GM18951 (cell line): ENCODE measurements at regions not wholly inside any gene's neighbourhood (a gene's known extent, or its start where the extent isn't known, plus 50 kb on each side); places are given as distances from the start of the nearest gene placed in this dataset.

Experiments used
- POLR2A ChIP-seq: IDR thresholded peaks from 4 replicates; pipeline ENCODE4 v1.6.1; 2011; ENCODE audit warnings: mild to moderate bottlenecking; ENCODE audit not compliant: insufficient read length, insufficient read depth; ENCODE audit errors: extremely low read depth
- in situ Hi-C: fragments of 300-500 bp; cut with MboI; formaldehyde crosslinking; loops from one replicate; pipeline ENCODE4 v1.12.0; 2022; ENCODE audit warnings: low sequenced_read_pairs, mixed read lengths, inconsistent platforms; ENCODE audit not compliant: unreplicated experiment

DNA sequence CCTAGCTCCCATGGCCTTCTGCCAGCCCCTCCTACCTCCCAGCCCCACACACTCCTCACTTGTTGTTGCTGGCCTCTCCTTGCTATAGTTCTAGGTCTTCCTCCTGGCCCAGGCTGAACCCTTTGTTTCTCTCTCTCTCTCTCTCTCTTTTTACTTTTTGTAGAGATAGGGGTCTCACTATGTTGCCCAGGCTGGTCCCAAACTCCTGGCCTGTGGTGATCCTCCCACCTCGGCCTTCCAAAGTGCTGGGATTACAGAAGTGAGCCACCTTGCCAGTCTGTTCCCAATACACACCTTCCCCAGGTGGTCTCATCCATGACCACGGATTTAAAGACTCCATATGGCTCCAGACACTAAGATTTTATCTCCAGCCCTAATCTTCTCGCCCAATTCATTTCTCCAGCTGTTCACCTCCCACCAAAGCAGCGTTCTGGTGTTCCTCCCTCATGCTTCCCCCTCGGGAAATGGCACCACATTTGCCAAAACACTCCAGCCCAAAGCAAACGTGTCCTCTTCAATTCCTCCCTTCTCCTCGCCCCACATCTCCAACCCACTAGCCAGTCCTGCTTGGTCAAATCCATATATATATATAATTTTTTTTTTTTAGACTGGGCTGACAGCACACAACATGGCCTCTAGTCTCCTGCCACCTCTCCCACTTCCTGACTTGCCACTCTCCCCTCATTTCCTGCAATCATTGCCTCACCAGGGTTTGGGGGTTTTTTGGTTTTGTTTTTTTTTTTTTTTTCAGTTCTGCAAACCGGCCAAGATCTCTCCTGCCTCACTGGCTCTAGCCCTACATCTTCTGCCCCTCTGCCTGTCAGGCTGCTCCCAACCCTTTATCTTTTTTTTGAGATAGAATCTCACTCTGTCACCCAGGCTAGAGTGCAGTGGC lies 104.4 kb downstream of the NCR2 start:
- in situ Hi-C loops = no loop called here
- no peak for TF ChIP-seq POLR2A

DNA sequence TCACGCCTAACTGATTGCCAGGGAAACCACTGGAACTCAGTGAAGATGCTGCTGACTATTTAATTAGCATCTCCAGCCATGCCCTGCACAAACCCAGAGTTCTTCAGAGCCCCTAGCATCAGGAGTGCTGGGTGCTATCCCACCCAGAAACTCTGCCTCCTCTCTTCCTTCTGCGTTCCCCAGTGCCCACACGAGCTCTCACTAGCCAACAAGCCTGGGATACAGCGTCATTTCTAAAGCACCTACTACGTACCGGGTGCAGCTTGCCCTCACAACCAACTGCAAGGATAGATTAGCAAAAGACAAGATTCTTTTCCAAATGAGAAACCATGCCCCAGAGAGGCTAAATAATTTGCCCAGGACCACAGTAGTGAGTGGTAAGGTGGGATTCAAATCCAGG lies 105.2 kb upstream of the FOXP4 start:
- in situ Hi-C loops = no loop called here
- TF ChIP-seq POLR2A = no peak

DNA sequence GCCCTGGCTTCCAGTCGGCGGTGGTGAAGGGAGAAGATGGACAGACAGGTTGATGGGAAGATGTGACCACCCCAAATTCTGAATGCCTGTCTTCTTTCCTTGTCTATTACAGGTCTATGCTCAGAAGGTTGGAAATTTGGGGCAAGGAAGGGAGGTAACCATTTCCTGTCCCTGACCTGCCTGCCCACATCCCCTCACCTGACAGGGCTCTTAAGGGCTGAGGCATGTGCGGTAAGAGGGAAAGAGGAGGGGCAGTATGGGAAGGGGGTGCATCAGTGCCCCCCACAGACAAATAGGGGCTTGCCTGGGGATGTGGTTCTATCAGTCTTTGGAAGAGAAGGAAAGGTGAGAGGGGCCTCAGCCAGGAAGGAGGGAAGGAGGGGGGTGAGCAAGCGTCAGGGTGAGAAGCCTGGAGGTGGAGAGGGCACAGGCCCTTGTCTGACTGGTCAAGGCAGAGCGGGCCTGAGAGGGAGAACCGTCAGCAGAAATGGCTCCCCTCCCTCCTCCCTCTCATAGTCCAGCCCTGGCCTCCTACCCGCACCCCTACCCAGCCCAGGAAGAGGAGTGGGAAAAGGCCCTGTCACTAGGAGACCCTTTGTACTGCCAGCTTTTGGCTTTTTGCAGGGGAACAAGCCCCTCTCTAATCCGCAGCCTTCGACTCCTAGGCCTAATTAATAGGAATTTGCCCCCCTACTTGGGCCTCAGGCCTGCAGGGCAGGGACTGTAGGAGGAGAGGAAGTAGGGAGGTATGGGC lies 104.4 kb upstream of the FOXP4 start:
- no peak for TF ChIP-seq POLR2A
- in situ Hi-C loops = no loop called here

DNA sequence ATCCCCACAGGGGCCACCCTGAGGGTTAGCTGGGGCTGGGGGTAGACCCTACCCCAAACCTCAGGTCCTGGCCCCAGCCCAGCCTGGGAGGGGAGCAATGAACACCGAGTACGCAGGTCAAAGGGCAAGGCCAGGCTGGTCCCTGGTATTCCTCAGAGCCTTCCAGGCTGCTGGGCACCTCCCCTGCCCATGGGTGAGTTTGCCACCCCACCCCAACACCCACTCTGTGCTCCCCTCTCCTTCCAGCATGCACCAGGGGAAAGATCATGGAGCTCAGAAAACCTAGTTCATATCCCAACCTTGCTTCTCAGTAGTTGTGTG lies 103.9 kb upstream of the FOXP4 start:
- TF ChIP-seq POLR2A = no peak
- in situ Hi-C loops = no loop called here

DNA sequence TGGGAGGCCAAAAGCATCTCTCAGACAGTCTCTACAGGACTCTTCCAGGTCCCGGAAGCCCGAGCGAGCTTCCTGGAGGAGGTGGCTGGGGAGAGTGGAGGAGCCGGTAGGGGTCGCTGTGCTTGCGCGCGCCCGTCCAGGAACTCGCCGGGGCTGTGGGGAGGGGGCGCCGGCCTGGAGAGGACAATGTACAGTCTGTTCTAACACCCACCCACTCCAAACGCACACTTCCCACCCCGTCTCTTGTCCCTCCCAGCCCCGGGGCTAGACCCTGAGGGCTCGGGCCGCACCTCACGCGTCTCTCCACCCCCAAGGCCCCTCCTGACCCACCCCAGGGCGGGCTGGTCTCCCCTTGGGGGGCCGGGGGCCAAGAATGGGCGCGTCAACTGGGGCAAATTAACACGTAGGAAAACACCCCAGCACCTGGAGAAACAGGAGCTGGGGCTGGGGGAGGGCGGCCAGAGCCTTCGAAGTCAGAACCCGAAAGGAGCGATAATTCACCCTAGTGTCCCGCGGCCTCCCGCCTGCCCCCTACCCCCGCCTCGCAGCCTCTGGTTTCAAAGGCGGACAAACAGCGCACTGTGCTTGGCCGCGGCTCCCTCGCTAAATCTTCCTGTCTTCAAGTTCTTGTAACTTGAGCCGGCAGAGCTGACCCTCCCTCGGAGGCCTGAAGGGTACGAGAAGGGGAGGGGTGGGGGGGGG lies 103.2 kb upstream of the FOXP4 start:
- TF ChIP-seq POLR2A = no peak
- in situ Hi-C loops = no loop called here

DNA sequence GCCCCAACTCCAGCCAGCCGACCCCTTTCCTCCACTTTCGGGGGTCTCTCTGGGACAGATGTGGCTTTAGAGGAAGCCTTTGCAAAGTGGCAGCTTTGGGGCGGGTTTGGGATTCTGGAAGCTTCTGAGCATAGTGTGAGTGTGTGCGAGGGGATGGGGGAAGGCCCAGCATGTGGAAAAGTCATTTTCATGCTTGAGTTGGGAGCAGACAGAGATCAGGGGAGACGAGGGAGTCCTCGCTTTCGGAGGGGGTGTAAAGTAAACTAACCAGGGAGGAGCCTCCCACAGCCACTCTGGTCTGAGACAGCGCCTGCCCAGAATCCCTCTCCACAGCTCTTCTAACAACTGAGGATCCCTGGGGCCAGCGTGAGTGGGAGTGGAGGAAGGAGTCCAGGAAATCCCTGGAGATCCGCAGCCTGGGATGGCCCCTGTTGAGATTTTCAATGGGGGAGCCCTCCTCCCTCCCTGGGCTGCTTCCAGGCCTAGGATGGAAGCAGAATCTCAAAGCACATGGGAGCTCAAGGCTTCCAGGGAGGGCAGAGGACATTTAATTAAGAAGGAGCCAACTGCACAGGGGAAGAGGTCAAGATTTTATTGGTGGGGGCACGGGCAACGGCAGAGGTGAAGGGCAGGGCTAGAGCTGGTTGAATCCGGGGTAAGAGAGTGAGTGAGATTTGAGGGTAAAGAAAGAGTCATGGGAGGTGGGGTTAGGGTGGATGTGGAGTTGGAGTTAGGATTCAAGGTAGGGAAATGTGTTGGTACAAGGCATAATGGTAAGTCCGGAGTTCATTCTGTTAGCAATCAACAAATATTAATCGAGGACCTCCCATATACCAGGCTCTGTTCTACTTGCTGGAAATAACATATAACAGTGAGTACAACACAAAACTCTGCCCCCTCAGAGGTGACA lies 102.3 kb upstream of the FOXP4 start:
- in situ Hi-C loops = no loop called here
- TF ChIP-seq POLR2A = no peak

DNA sequence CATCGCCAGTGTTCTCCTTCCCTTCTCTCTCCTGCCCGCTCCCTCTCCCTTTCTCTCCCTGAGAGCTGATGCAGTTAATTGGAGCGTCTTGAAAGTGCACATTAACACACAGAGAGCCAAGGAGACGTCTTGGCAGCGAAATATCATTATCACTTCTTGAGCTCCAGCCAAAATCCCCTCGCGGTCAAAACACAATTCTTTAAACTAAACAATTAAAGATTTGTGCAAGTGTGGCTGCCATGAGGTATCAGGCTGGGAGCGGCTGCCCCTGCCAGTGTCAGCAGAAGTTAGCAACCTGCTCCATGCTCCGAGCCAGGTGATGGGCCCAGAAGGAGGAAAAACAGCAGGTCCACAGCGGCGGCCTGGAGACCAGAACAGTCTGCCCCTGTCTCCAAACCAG lies 100.9 kb upstream of the FOXP4 start:
- in situ Hi-C loops = no loop called here
- no peak for TF ChIP-seq POLR2A

DNA sequence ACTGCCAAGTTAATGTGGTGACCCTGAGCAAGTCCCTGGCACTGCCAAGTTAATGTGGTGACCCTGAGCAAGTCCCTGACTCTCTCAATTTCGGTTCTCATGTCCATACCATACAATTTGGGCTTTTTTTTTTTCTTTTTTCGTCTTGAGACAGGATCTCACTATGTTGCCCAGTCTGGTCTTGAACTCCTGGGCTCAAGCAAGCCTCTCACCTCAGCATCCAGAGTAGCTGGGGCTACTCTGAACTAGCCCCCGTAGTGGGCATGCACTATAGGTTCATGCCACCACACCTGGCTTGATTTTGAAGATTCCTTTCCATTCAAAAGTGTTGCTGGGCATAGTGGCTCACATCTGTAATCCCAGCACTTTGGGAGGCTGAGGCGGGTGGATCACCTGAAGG lies 100.0 kb upstream of the FOXP4 start:
- in situ Hi-C loops = no loop called here
- TF ChIP-seq POLR2A = no peak

DNA sequence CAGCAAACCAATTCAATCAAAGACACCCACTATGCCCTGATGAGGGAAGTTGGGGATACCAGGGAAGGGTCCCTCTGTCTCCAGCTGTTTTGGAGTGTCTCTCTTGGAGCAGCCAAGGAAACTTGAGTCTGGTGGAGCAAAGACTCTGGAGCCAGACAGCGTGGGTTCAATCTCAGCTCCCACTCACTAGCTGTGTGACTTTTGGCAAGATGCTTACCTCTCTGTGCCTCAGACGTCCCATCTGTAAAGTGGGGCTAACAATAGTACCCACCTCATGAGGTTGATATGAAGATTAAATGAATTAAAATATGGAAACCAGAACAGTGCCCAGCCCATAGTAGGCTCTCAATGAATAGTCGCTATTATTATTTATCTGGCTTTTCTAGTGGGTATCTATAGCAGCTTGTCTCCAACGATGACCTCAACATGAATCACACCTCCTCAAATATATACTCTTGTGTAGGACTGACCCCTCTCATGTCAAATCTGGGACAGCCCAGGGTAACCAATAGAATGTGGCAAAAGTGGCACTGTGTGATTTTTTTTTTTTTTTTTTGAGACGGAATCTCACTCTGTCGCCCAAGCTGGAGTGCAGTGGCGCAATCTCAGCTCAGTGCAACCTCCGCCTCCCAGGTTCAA lies 99.2 kb upstream of the FOXP4 start:
- in situ Hi-C loops = no loop called here

DNA sequence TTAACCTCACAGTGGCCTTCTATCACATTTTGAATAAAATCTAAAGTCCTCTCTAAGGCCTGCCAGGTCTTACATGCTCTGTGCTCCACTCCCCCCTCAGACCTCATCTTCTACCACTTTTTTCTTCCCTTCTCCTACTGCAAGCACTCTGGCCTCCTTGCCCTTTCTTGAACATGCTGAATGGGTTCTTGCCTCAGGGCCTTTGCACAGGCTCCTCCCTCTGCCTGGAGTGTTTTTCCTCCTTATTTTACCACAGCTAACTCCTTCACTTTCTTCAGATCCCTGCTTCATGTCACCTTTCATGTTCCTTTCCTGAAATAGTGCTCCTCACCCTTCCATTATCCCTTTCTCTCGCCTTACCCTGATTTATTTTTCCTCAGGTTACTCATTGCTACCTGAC lies 97.9 kb upstream of the FOXP4 start:
- in situ Hi-C loops = no loop called here
- TF ChIP-seq POLR2A = no peak

More for the DNA sequence above, 99.2 kb upstream of the FOXP4 start:
- TF ChIP-seq POLR2A = no peak

DNA sequence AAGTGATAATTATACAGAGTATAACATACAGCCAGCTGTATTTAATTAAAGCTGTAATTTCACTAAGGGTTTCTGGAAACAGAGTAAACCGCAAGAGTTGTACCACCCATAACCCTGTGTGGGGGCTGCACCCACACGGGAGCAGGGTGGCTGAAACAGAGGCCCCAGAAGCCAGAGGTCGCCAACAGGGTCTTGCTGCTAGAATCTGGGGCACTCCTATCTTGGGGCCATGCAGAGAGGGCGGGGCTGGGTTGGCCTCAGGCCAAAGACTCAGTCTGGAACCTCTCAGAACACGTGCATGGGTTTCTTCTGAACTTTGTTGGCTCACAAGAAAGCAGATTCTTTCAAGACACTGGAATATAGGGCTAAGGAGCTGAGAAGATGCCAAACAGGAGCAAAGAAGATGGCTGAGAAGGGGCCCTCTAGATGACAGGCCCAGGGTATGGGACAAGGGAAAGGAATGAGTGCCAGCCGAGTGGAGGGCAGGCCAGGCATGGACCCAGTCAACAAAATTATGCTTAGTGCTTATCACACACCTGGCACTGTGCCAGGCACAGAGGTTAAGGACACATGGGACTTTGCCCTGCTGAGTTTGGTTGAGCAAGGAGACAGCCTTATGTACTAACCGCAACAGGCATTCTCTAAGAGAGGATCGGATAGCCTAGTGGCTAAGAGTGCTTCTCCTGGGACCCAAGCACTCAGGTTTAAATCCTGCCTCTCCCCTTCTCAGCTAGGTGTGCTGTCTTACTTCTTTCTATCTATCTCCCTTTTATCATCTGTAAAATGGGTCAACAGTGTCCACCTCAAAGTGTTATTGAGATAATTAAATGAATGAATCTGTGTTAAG lies 96.6 kb upstream of the FOXP4 start:
- TF ChIP-seq POLR2A = no peak
- in situ Hi-C loops = no loop called here

DNA sequence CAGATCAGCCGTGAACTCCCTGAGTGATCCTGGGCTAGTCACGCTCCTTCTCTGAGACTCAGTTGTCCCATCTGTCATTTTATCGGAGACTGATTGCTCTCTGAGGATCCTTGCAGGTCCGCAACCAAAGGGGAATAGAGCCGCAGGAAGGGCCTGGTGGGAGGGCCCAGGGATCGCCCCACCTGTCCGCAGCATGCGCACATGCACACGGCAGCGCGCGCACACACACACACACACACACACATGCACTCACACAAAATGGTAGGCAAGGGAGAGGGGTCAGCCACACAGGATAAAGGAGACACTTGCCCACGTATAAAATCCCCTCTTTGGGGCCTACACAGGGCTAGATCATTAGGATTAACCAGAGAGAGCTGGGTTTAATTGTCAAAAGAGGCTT lies 95.6 kb upstream of the FOXP4 start:
- in situ Hi-C loops = no loop called here
- no peak for TF ChIP-seq POLR2A

DNA sequence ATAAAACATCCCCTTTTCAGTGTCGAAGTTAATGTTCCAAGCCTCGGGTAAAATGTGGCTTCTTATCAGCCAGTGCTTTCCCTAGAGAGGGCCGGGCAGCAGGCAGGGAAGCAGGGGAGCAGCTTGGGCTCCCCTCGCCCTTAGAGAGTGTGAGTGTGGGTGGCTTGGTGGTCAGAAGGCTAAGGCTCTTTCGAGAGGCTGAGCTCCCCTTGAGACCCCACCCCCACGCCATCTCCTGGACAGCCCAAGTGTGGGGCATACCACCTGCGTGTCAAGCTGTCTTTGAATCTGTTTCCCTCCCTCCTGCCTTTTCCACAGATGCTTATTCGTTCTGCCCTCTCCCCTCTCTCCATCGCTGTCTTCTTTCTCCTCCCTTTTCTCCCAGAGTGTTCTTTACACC lies 95.1 kb upstream of the FOXP4 start:
- in situ Hi-C loops = no loop called here
- TF ChIP-seq POLR2A = no peak
